Large intestine (tissue), 3 donors: ENCODE measurements at regions not wholly inside any gene's neighbourhood (a gene's known extent, or its start where the extent isn't known, plus 50 kb on each side); places are given as distances from the start of the nearest gene placed in this dataset.
"Not testable (repeated sequence)": the region's sequence is repeated elsewhere in the genome, so short reads cannot be mapped to it uniquely, and the experiment has no call there.

Experiments
- DNase-seq, 2 donors: peaks; one replicate each; pipeline versions ENCODE4 v3.0.0 to v3.0.0-alpha.2; 2013
- H3K27ac ChIP-seq: one replicate; pipeline ENCODE4 v1.5.1; 2013; ENCODE audit warnings: low read length
- H3K27me3 ChIP-seq: 2 replicates; pipeline ENCODE4 v1.6.1; 2013; ENCODE audit warnings: low read length; ENCODE audit not compliant: control insufficient read depth, insufficient read depth
- H3K36me3 ChIP-seq: 2 replicates; pipeline ENCODE4 v1.6.1; 2013; ENCODE audit warnings: low read length; ENCODE audit not compliant: control insufficient read depth, insufficient read depth
- H3K4me1 ChIP-seq: one replicate; pipeline ENCODE4 v1.6.1; 2013; ENCODE audit warnings: low read length; ENCODE audit not compliant: control insufficient read depth, insufficient read depth
- H3K4me3 ChIP-seq: one replicate; pipeline ENCODE4 v1.5.1; 2013; ENCODE audit warnings: low read length
- H3K9me3 ChIP-seq: one replicate; pipeline ENCODE4 v1.6.1; 2013; ENCODE audit warnings: mild to moderate bottlenecking, low read depth, low read length, moderate library complexity; ENCODE audit not compliant: control insufficient read depth
- WGBS: methylation state at CpG from one replicate; pipeline ENCODE4 v1.1.5; 2013; ENCODE audit warnings: low lambda C conversion rate; ENCODE audit not compliant: insufficient coverage; 5-methylcytosine and 5-hydroxymethylcytosine counted together

GRCh38 chr6:6942831-6943230 lies 164.9 kb upstream of the RREB1 start:
- H3K9me3 ChIP-seq = peaks cover 4% of the 10 kb centered on the region
- H3K27ac ChIP-seq = no peak overlapping the region
- no peaks in the 10 kb centered on the region for H3K27me3 ChIP-seq
- peak in 1 of 2 donors; percentile 31 for DNase-seq
- 82% methylated on average over 7 of the region's 13 CpGs for WGBS
- peaks cover 23% of the 10 kb centered on the region for H3K4me1 ChIP-seq
- no peak overlapping the region for H3K4me3 ChIP-seq
- no peaks in the 10 kb centered on the region for H3K36me3 ChIP-seq

DNA sequence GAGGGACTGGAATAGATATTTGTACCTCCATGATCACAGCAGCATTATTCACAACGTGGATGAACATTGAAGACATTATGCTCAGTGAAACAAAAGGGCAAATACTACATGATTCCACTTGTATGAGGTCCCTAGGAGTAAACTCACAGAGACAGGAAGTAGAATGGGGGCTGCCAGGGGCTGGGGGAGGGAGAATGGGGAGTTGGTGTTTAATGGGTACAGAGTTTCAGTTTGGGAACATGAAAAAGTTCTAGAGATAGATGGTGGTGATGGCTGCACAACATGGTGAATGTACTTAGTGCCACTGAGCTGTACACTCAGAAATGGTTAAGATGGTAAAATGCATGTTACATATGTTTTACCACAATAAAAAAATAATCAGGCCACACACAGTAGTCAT lies 164.3 kb upstream of the RREB1 start:
- WGBS = 80% methylated on average over 1 of the region's 1 CpG
- Histone ChIP-seq H3K9me3 (peaks cover 4% of the 10 kb centered on the region), H3K4me1 (peaks cover 23% of the 10 kb centered on the region), H3K27ac (no peak overlapping the region), H3K4me3 (no peak overlapping the region), H3K36me3 (no peaks in the 10 kb centered on the region), H3K27me3 (no peaks in the 10 kb centered on the region)
- no peak for DNase-seq

GRCh38 chr6:6946206-6947155 lies 161.3 kb upstream of the RREB1 start:
- H3K4me3 ChIP-seq = no peak overlapping the region

DNA sequence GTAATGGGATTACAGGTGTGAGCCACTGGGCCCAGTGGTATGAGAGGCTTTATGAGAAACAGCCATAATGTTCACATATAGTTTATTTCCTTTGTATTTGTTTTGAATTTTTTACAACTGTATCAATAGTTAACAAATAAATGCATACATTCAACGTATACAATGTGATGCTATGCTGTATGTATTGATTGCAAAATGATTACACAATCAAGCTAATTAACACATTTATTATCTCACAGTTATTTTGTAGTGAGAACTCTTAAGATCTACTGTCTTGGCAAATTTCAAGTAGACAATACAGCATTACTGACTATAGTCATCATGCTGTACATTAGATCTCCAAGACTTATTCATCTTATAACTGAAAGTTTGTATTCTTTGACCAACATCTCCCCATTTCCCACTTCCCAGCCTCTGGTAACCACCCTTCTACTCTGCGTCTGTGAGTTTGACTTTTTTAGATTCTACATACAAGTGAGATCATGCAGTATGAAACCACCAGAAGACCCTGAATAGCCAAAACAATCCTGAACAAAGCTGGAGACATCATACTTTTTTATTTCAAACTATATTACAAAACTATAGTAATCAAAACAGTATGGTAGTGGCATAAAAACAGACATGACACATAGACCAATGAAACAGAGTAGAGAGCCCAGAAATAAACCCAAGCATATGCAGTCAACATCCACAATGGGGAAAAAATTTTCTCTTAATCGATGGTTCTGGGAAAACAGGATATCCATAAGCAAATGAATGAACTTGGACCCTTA lies 157.2 kb upstream of the RREB1 start:
- peaks cover 11% of the 10 kb centered on the region for H3K4me1 ChIP-seq
- 60% methylated on average over 2 of the region's 3 CpGs for WGBS
- no peaks in the 10 kb centered on the region for H3K27me3 ChIP-seq
- no peak for DNase-seq
- no peak overlapping the region for H3K27ac ChIP-seq
- peaks cover 10% of the 10 kb centered on the region for H3K9me3 ChIP-seq
- no peak overlapping the region for H3K4me3 ChIP-seq
- H3K36me3 ChIP-seq = no peaks in the 10 kb centered on the region

More at GRCh38 chr6:6946206-6947155, 161.3 kb upstream of the RREB1 start:
- H3K36me3 ChIP-seq = no peaks in the 10 kb centered on the region
- peaks cover 23% of the 10 kb centered on the region for H3K4me1 ChIP-seq
- no peaks in the 10 kb centered on the region for H3K27me3 ChIP-seq
- H3K27ac ChIP-seq = peak overlapping the region; percentile 73
- WGBS = 48% methylated on average over 2 of the region's 8 CpGs
- DNase-seq = peak; percentile 67 to 90
- H3K9me3 ChIP-seq = peaks cover 4% of the 10 kb centered on the region

GRCh38 chr6:6951355-6951754 lies 156.4 kb upstream of the RREB1 start:
- H3K4me1 ChIP-seq = peaks cover 11% of the 10 kb centered on the region
- no peak for DNase-seq
- peaks cover 10% of the 10 kb centered on the region for H3K9me3 ChIP-seq
- H3K27ac ChIP-seq = no peak overlapping the region
- no peaks in the 10 kb centered on the region for H3K27me3 ChIP-seq
- H3K4me3 ChIP-seq = no peak overlapping the region
- no CpG with 5 or more reads among the region's 3 CpGs for WGBS
- no peaks in the 10 kb centered on the region for H3K36me3 ChIP-seq

- H3K9me3 ChIP-seq = peaks cover 10% of the 10 kb centered on the region
- H3K36me3 ChIP-seq = no peaks in the 10 kb centered on the region
- no CpG with 5 or more reads among the region's 33 CpGs for WGBS
- no peaks in the 10 kb centered on the region for H3K27me3 ChIP-seq
- peaks cover 1% of the 10 kb centered on the region for H3K4me1 ChIP-seq
- no peak for DNase-seq
- no peak overlapping the region for H3K4me3 ChIP-seq
- H3K27ac ChIP-seq = no peak overlapping the region
These were observed 155.3 kb upstream of the RREB1 start for GRCh38 chr6:6952484-6952883.

- no CpG with 5 or more reads among the region's 6 CpGs for WGBS
- not testable (repeated sequence) for H3K27ac ChIP-seq, DNase-seq, H3K27me3 ChIP-seq, H3K36me3 ChIP-seq, H3K4me3 ChIP-seq, H3K4me1 ChIP-seq
- peaks cover 10% of the 10 kb centered on the region for H3K9me3 ChIP-seq
These were observed 154.8 kb upstream of the RREB1 start for GRCh38 chr6:6952927-6953326.

- Histone ChIP-seq H3K4me3 (no peak overlapping the region), H3K27ac (no peak overlapping the region), H3K4me1 (no peaks in the 10 kb centered on the region), H3K9me3 (no peaks in the 10 kb centered on the region), H3K27me3 (no peaks in the 10 kb centered on the region), H3K36me3 (no peaks in the 10 kb centered on the region)
- 100% methylated on average over 3 of the region's 5 CpGs for WGBS
- DNase-seq = no peak
These were observed 147.1 kb upstream of the RREB1 start for GRCh38 chr6:6960571-6961251.

DNA sequence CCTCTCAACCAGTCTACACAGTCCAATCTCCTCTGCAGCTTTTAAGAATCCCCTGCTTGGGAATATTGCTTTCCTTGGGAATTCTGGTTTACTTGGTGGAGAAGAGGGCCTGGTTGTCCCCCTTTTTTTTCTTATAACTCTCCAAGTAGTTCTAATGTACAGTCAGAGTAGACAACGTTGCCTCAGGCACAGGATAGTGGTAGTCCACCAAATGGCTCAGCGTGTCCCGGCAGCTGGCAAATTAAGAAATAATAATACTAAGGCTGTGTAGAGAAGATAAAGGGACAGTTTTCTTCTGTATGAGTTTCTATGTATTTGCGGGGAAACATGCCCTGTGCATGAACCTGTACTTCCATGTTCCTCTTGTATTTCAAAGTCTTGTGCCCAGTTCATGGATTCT lies 145.7 kb upstream of the RREB1 start:
- H3K9me3 ChIP-seq = no peaks in the 10 kb centered on the region
- no peak overlapping the region for H3K4me3 ChIP-seq
- WGBS = no CpG with 5 or more reads among the region's 4 CpGs
- DNase-seq = no peak
- H3K36me3 ChIP-seq = no peaks in the 10 kb centered on the region
- H3K27me3 ChIP-seq = no peaks in the 10 kb centered on the region
- H3K27ac ChIP-seq = no peak overlapping the region
- H3K4me1 ChIP-seq = no peaks in the 10 kb centered on the region

DNA sequence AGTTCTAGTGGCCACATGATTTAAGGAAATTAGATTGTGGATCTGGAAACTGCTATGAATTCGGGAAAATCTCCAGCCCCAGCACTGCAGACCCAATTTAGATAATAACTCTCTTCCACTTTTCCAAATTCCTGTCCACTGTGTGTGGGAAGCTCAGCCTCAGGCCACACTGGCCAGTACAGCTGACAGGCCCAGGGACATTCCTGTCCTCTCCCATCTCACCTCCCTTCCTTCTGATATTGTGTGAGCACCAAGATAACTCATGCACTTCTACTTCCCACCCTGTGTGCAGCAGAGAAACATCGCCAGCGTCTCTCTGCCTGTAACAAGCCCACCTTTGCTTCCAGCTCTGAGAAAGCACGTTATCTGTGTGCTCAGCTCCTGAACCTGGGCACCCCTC lies 145.1 kb upstream of the RREB1 start:
- no peaks in the 10 kb centered on the region for H3K4me1 ChIP-seq
- no peaks in the 10 kb centered on the region for H3K36me3 ChIP-seq
- no peak overlapping the region for H3K27ac ChIP-seq
- DNase-seq = no peak
- H3K27me3 ChIP-seq = no peaks in the 10 kb centered on the region
- no peak overlapping the region for H3K4me3 ChIP-seq
- H3K9me3 ChIP-seq = no peaks in the 10 kb centered on the region
- WGBS = 80% methylated on average over 1 of the region's 4 CpGs
